ENCODE measurements at regions not wholly inside any gene's neighbourhood (a gene's known extent, or its start where the extent isn't known, plus 50 kb on each side); places are given as distances from the start of the nearest gene placed in this dataset.

GRCh38 chr9:110029429-110029955 lies 178.5 kb downstream of the C9orf152 start:
- TF ChIP-seq IRF2 (CRISPR knock-in tag; IDR thresholded peaks at IDR 0.05; ENCODE audit: borderline replicate concordance, low read depth) (no peak), PRRX2 (CRISPR knock-in tag; IDR thresholded peaks at IDR 0.05) (no peak), ATF2 (CRISPR knock-in tag; IDR thresholded peaks at IDR 0.05; ENCODE audit: borderline replicate concordance, low read depth) (no peak), MYBL2 (CRISPR knock-in tag; IDR thresholded peaks at IDR 0.05) (no peak), GABPB1 (CRISPR knock-in tag; IDR thresholded peaks at IDR 0.05) (no peak), PREB (CRISPR knock-in tag; IDR thresholded peaks at IDR 0.05; ENCODE audit: borderline replicate concordance) (no peak), ZNF423 (CRISPR knock-in tag; IDR thresholded peaks at IDR 0.05) (no peak), CREB1 (CRISPR knock-in tag; IDR thresholded peaks at IDR 0.05) (no peak), TCF7 (CRISPR knock-in tag; IDR thresholded peaks at IDR 0.05; ENCODE audit: low read depth) (no peak), ZNF232 (CRISPR knock-in tag; IDR thresholded peaks at IDR 0.05) (no peak)
- TF ChIP-seq, protein P1, sequence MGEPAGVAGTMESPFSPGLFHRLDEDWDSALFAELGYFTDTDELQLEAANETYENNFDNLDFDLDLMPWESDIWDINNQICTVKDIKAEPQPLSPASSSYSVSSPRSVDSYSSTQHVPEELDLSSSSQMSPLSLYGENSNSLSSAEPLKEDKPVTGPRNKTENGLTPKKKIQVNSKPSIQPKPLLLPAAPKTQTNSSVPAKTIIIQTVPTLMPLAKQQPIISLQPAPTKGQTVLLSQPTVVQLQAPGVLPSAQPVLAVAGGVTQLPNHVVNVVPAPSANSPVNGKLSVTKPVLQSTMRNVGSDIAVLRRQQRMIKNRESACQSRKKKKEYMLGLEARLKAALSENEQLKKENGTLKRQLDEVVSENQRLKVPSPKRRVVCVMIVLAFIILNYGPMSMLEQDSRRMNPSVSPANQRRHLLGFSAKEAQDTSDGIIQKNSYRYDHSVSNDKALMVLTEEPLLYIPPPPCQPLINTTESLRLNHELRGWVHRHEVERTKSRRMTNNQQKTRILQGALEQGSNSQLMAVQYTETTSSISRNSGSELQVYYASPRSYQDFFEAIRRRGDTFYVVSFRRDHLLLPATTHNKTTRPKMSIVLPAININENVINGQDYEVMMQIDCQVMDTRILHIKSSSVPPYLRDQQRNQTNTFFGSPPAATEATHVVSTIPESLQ (CRISPR knock-in tag; IDR thresholded peaks at IDR 0.05), result no peak
- TF ChIP-seq, protein P2, sequence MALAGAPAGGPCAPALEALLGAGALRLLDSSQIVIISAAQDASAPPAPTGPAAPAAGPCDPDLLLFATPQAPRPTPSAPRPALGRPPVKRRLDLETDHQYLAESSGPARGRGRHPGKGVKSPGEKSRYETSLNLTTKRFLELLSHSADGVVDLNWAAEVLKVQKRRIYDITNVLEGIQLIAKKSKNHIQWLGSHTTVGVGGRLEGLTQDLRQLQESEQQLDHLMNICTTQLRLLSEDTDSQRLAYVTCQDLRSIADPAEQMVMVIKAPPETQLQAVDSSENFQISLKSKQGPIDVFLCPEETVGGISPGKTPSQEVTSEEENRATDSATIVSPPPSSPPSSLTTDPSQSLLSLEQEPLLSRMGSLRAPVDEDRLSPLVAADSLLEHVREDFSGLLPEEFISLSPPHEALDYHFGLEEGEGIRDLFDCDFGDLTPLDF (CRISPR knock-in tag; IDR thresholded peaks at IDR 0.05), result no peak
- Mint-ChIP-seq H3K4me1 (peaks cover 32% of the 10 kb centered on the region), H3K4me3 (no peak overlapping the region), H3K27me3 (ENCODE audit: low read depth) (no peaks in the 10 kb centered on the region), H3K27ac (peak overlapping the region; percentile 20; the same call in 1 of the 2 replicates), H3K36me3 (no peaks in the 10 kb centered on the region), H3K9me3 (0 out of 2 replicates have a peak, but pooled peaks cover 2% of the 10 kb centered on the region)
- DNase-seq (ENCODE audit: low spot score) (no peak), ATAC-seq (no peak)
- ChIA-PET CTCF (no interaction called here), POLR2A (no interaction called here)

GRCh38 chr9:110029956-110030480 lies 177.9 kb downstream of the C9orf152 start:
- H3K27me3 Mint-ChIP-seq (ENCODE audit: low read depth), result no peaks in the 10 kb centered on the region
- H3K27ac Mint-ChIP-seq, result peak overlapping the region; percentile 20; the same call in 1 of the 2 replicates
- H3K4me3 Mint-ChIP-seq, result no peak overlapping the region
- peaks cover 30% of the 10 kb centered on the region for H3K4me1 Mint-ChIP-seq
- DNase-seq (ENCODE audit: low spot score), result no peak
- H3K9me3 Mint-ChIP-seq, result 0 out of 2 replicates have a peak, but pooled peaks cover 2% of the 10 kb centered on the region
- ChIA-PET CTCF (no interaction called here), POLR2A (no interaction called here)
- H3K36me3 Mint-ChIP-seq, result no peaks in the 10 kb centered on the region
- no peak for ATAC-seq
- no peak for TF ChIP-seq CBFB (CRISPR knock-in tag; IDR thresholded peaks at IDR 0.05; ENCODE audit: low read depth)
- TF ChIP-seq ZBTB21 (CRISPR knock-in tag; IDR thresholded peaks at IDR 0.05; ENCODE audit: borderline replicate concordance), result no peak
- TF ChIP-seq, protein P3, sequence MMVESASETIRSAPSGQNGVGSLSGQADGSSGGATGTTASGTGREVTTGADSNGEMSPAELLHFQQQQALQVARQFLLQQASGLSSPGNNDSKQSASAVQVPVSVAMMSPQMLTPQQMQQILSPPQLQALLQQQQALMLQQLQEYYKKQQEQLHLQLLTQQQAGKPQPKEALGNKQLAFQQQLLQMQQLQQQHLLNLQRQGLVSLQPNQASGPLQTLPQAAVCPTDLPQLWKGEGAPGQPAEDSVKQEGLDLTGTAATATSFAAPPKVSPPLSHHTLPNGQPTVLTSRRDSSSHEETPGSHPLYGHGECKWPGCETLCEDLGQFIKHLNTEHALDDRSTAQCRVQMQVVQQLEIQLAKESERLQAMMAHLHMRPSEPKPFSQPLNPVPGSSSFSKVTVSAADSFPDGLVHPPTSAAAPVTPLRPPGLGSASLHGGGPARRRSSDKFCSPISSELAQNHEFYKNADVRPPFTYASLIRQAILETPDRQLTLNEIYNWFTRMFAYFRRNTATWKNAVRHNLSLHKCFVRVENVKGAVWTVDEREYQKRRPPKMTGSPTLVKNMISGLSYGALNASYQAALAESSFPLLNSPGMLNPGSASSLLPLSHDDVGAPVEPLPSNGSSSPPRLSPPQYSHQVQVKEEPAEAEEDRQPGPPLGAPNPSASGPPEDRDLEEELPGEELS (CRISPR knock-in tag; IDR thresholded peaks at IDR 0.05), result no peak
- no peak for TF ChIP-seq NR3C1 (CRISPR knock-in tag; conservative IDR thresholded peaks at IDR 0.05; ENCODE audit: low read depth)
- no peak for TF ChIP-seq CREB1 (CRISPR knock-in tag; IDR thresholded peaks at IDR 0.05)
- no peak for TF ChIP-seq ATF1 (CRISPR knock-in tag; IDR thresholded peaks at IDR 0.05)
- no peak for TF ChIP-seq SMAD4 (CRISPR knock-in tag; IDR thresholded peaks at IDR 0.05)
- TF ChIP-seq GABPB1 (CRISPR knock-in tag; IDR thresholded peaks at IDR 0.05), result no peak
- TF ChIP-seq, protein P4, sequence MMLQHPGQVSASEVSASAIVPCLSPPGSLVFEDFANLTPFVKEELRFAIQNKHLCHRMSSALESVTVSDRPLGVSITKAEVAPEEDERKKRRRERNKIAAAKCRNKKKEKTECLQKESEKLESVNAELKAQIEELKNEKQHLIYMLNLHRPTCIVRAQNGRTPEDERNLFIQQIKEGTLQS (CRISPR knock-in tag; conservative IDR thresholded peaks at IDR 0.05), result no peak
- TF ChIP-seq FOXK1 (CRISPR knock-in tag; IDR thresholded peaks at IDR 0.05), result no peak
- no peak for TF ChIP-seq ERG (CRISPR knock-in tag; IDR thresholded peaks at IDR 0.05)
- no peak for TF ChIP-seq HMGA2 (CRISPR knock-in tag; IDR thresholded peaks at IDR 0.05)
- TF ChIP-seq ZBTB43 (CRISPR knock-in tag; IDR thresholded peaks at IDR 0.05), result no peak
- TF ChIP-seq ZNF138 (CRISPR knock-in tag; conservative IDR thresholded peaks at IDR 0.05), result no peak
- no peak for TF ChIP-seq FOXP1 (CRISPR knock-in tag; IDR thresholded peaks at IDR 0.05; ENCODE audit: borderline replicate concordance)
- no peak for TF ChIP-seq ZNF423 (CRISPR knock-in tag; IDR thresholded peaks at IDR 0.05)

Measured in WTC11 (cell line).